ENCODE measurements at regions not wholly inside any gene's neighbourhood (a gene's known extent, or its start where the extent isn't known, plus 50 kb on each side); places are given as distances from the start of the nearest gene placed in this dataset.

- H3K36me3 ChIP-seq (ENCODE audit: insufficient read depth, low read length, poor library complexity, severe bottlenecking) = no peaks in the 10 kb centered on the region
- no peaks in the 10 kb centered on the region for H3K27me3 ChIP-seq (replicated peaks; ENCODE audit: insufficient read depth, low read depth, low read length, poor library complexity)
- H3K4me1 ChIP-seq (ENCODE audit: insufficient read depth, low read length, poor library complexity, severe bottlenecking) = no peaks in the 10 kb centered on the region
- intact Hi-C loops (cut with micrococcal nuclease; ENCODE audit: unreplicated experiment) = no loop called here
- no peaks in the 10 kb centered on the region for H3K9me3 ChIP-seq (ENCODE audit: low read depth, low read length, poor library complexity, severe bottlenecking)
- ChIA-PET CTCF (no interaction called here), POLR2A (ENCODE audit: low non-redundant PET) (no interaction called here)
- TF ChIP-seq EZH2 (IDR thresholded peaks at IDR 0.05; ENCODE audit: borderline replicate concordance, low read depth, low read length, poor library complexity, severe bottlenecking) = no peak
- no peak for TF ChIP-seq CTCF (conservative IDR thresholded peaks at IDR 0.05; ENCODE audit: low read depth, low read length)
- peak; percentile 60 for DNase-seq (ENCODE audit: low spot score)
- H3K4me3 ChIP-seq (ENCODE audit: low read depth, low read length, poor library complexity, severe bottlenecking) = no peak overlapping the region
- H3K27ac ChIP-seq (ENCODE audit: low read depth, low read length, poor library complexity, severe bottlenecking) = no peak overlapping the region
- BruUV-seq (replicated peaks) = no TSS peak
These were observed 268.4 kb upstream of the IRAK1BP1 start for GRCh38 chr6:78598966-78599365.

- H3K27ac ChIP-seq (ENCODE audit: low read depth, low read length, poor library complexity, severe bottlenecking) = no peak overlapping the region
- no peak for TF ChIP-seq CTCF (conservative IDR thresholded peaks at IDR 0.05; ENCODE audit: low read depth, low read length)
- no peak for TF ChIP-seq EZH2 (IDR thresholded peaks at IDR 0.05; ENCODE audit: borderline replicate concordance, low read depth, low read length, poor library complexity, severe bottlenecking)
These were observed 267.8 kb upstream of the IRAK1BP1 start for GRCh38 chr6:78599526-78599925.

GRCh38 chr6:78605909-78606446 lies 261.4 kb upstream of the IRAK1BP1 start:
- ChIA-PET POLR2A (ENCODE audit: low non-redundant PET) (no interaction called here), CTCF (no interaction called here)
- H3K36me3 ChIP-seq (ENCODE audit: insufficient read depth, low read length, poor library complexity, severe bottlenecking) = no peaks in the 10 kb centered on the region
- H3K4me1 ChIP-seq (ENCODE audit: insufficient read depth, low read length, poor library complexity, severe bottlenecking) = no peaks in the 10 kb centered on the region
- no peaks in the 10 kb centered on the region for H3K27me3 ChIP-seq (replicated peaks; ENCODE audit: insufficient read depth, low read depth, low read length, poor library complexity)
- TF ChIP-seq CTCF (conservative IDR thresholded peaks at IDR 0.05; ENCODE audit: low read depth, low read length) (no peak), EZH2 (IDR thresholded peaks at IDR 0.05; ENCODE audit: borderline replicate concordance, low read depth, low read length, poor library complexity, severe bottlenecking) (no peak)
- intact Hi-C loops (cut with micrococcal nuclease; ENCODE audit: unreplicated experiment) = no loop called here
- no peaks in the 10 kb centered on the region for H3K9me3 ChIP-seq (ENCODE audit: low read depth, low read length, poor library complexity, severe bottlenecking)
- no TSS peak for BruUV-seq (replicated peaks)
- H3K4me3 ChIP-seq (ENCODE audit: low read depth, low read length, poor library complexity, severe bottlenecking) = no peak overlapping the region
- no peak for DNase-seq (ENCODE audit: low spot score)
- no peak overlapping the region for H3K27ac ChIP-seq (ENCODE audit: low read depth, low read length, poor library complexity, severe bottlenecking)

More at GRCh38 chr6:78599526-78599925, 267.8 kb upstream of the IRAK1BP1 start:
- no peaks in the 10 kb centered on the region for H3K4me1 ChIP-seq (ENCODE audit: insufficient read depth, low read length, poor library complexity, severe bottlenecking)
- POLR2A ChIA-PET (ENCODE audit: low non-redundant PET) = no interaction called here
- H3K9me3 ChIP-seq (ENCODE audit: low read depth, low read length, poor library complexity, severe bottlenecking) = no peaks in the 10 kb centered on the region
- no peak for DNase-seq (ENCODE audit: low spot score)
- no peaks in the 10 kb centered on the region for H3K27me3 ChIP-seq (replicated peaks; ENCODE audit: insufficient read depth, low read depth, low read length, poor library complexity)
- CTCF ChIA-PET = no interaction called here
- intact Hi-C loops (cut with micrococcal nuclease; ENCODE audit: unreplicated experiment) = no loop called here
- no peak overlapping the region for H3K4me3 ChIP-seq (ENCODE audit: low read depth, low read length, poor library complexity, severe bottlenecking)
- no peaks in the 10 kb centered on the region for H3K36me3 ChIP-seq (ENCODE audit: insufficient read depth, low read length, poor library complexity, severe bottlenecking)
- no TSS peak for BruUV-seq (replicated peaks)
